ENCODE measurements at regions not wholly inside any gene's neighbourhood (a gene's known extent, or its start where the extent isn't known, plus 50 kb on each side); places are given as distances from the start of the nearest gene placed in this dataset.

DNA sequence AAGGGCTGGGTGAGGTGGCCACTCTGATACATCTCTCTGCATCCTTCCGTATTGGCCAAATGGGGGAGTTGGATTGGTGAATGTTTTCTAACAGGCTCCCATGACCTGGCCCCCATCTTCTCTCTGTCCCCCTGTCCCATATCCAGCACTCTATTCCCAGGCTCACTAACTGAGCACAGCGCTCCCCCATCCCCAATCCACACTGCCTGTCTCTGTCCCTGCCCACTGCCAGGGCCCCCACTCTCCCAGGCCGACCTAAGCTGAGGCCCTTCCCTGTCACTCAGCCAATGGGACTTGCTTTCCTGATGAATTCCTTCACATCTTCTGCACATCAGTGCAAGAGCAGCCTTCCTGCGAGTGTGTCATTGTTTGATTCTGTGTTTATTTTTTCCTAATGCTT is 216.8 kb upstream of the MYT1L start (continued):
- TF ChIP-seq, protein P1, sequence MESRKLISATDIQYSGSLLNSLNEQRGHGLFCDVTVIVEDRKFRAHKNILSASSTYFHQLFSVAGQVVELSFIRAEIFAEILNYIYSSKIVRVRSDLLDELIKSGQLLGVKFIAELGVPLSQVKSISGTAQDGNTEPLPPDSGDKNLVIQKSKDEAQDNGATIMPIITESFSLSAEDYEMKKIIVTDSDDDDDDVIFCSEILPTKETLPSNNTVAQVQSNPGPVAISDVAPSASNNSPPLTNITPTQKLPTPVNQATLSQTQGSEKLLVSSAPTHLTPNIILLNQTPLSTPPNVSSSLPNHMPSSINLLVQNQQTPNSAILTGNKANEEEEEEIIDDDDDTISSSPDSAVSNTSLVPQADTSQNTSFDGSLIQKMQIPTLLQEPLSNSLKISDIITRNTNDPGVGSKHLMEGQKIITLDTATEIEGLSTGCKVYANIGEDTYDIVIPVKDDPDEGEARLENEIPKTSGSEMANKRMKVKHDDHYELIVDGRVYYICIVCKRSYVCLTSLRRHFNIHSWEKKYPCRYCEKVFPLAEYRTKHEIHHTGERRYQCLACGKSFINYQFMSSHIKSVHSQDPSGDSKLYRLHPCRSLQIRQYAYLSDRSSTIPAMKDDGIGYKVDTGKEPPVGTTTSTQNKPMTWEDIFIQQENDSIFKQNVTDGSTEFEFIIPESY (IDR thresholded peaks at IDR 0.05) = no peak

DNA sequence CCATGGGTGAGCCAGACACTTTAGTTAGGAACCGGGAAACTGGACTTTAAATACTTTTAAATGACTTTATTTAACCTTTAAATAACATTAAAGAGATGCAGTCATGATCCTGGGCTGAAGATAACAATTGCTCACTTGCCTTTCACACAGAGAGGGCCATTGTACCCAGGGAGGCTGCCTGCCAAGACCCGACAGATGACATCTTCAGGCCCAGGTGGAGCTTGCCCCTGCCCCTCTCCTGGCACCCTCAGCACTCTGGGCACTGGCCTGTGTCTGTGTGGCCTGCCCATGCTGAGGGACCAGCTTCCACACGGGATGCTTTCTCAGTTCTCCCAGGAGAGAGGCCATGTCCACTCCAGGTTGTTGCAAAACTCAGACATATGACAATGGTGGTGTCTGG is 216.4 kb upstream of the MYT1L start:
- no peak overlapping the region for H3K27ac ChIP-seq (ENCODE audit: low read depth in 1 of 2, low read length in 2 of 2)
- no peak for DNase-seq (ENCODE audit: low spot score)
- no peaks in the 10 kb centered on the region for H3K27me3 ChIP-seq (ENCODE audit: control insufficient read depth in 4 of 4, insufficient read depth in 4 of 4, low read length in 3 of 4)
- peaks cover 0 to 3% (median 1%) of the 10 kb centered on the region in 4 donors for H3K9me3 ChIP-seq (ENCODE audit: control insufficient read depth in 4 of 4, low read length in 3 of 4)
- H3K9ac ChIP-seq (ENCODE audit: low read depth in 1 of 2, low read length in 2 of 2) = no peak overlapping the region
- no peaks in the 10 kb centered on the region for H3K4me1 ChIP-seq (ENCODE audit: control insufficient read depth in 4 of 4, insufficient read depth in 4 of 4, low read length in 3 of 4)
- H3K36me3 ChIP-seq (ENCODE audit: control insufficient read depth in 4 of 4, insufficient read depth in 3 of 4, low read depth in 1 of 4, low read length in 3 of 4) = no peaks in the 10 kb centered on the region
- TF ChIP-seq EGR1 (IDR thresholded peaks at IDR 0.05; ENCODE audit: low read depth in 2 of 2) (no peak), FOXA1 (IDR thresholded peaks at IDR 0.05) (no peak), FOXA2 (IDR thresholded peaks at IDR 0.05) (no peak), RAD21 (IDR thresholded peaks at IDR 0.05) (no peak), HNF4G (IDR thresholded peaks at IDR 0.05) (no peak), RXRA (IDR thresholded peaks at IDR 0.05) (no peak), TAF1 (conservative IDR thresholded peaks at IDR 0.05) (no peak), NR2F2 (IDR thresholded peaks at IDR 0.05) (no peak), YY1 (IDR thresholded peaks at IDR 0.05) (no peak), GABPA (IDR thresholded peaks at IDR 0.05 in 1 of 2, conservative IDR thresholded peaks at IDR 0.05 in 1 of 2) (no peak), JUND (IDR thresholded peaks at IDR 0.05) (no peak)
- TF ChIP-seq, protein P1 (IDR thresholded peaks at IDR 0.05) = no peak
- TF ChIP-seq, protein P2, sequence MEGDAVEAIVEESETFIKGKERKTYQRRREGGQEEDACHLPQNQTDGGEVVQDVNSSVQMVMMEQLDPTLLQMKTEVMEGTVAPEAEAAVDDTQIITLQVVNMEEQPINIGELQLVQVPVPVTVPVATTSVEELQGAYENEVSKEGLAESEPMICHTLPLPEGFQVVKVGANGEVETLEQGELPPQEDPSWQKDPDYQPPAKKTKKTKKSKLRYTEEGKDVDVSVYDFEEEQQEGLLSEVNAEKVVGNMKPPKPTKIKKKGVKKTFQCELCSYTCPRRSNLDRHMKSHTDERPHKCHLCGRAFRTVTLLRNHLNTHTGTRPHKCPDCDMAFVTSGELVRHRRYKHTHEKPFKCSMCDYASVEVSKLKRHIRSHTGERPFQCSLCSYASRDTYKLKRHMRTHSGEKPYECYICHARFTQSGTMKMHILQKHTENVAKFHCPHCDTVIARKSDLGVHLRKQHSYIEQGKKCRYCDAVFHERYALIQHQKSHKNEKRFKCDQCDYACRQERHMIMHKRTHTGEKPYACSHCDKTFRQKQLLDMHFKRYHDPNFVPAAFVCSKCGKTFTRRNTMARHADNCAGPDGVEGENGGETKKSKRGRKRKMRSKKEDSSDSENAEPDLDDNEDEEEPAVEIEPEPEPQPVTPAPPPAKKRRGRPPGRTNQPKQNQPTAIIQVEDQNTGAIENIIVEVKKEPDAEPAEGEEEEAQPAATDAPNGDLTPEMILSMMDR (IDR thresholded peaks at IDR 0.05; ENCODE audit: low read depth, low read length, missing input control) = no peak
- TF ChIP-seq, protein P3, sequence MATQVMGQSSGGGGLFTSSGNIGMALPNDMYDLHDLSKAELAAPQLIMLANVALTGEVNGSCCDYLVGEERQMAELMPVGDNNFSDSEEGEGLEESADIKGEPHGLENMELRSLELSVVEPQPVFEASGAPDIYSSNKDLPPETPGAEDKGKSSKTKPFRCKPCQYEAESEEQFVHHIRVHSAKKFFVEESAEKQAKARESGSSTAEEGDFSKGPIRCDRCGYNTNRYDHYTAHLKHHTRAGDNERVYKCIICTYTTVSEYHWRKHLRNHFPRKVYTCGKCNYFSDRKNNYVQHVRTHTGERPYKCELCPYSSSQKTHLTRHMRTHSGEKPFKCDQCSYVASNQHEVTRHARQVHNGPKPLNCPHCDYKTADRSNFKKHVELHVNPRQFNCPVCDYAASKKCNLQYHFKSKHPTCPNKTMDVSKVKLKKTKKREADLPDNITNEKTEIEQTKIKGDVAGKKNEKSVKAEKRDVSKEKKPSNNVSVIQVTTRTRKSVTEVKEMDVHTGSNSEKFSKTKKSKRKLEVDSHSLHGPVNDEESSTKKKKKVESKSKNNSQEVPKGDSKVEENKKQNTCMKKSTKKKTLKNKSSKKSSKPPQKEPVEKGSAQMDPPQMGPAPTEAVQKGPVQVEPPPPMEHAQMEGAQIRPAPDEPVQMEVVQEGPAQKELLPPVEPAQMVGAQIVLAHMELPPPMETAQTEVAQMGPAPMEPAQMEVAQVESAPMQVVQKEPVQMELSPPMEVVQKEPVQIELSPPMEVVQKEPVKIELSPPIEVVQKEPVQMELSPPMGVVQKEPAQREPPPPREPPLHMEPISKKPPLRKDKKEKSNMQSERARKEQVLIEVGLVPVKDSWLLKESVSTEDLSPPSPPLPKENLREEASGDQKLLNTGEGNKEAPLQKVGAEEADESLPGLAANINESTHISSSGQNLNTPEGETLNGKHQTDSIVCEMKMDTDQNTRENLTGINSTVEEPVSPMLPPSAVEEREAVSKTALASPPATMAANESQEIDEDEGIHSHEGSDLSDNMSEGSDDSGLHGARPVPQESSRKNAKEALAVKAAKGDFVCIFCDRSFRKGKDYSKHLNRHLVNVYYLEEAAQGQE (IDR thresholded peaks at IDR 0.05) = no peak
- WGBS = 50% methylated on average over 3 of the region's 3 CpGs
- no peak overlapping the region for H3K4me3 ChIP-seq (ENCODE audit: low read depth in 1 of 3, low read length in 3 of 3)

All from liver (tissue), 8 donors.